ENCODE measurements at regions not wholly inside any gene's neighbourhood (a gene's known extent, or its start where the extent isn't known, plus 50 kb on each side); places are given as distances from the start of the nearest gene placed in this dataset.
"Not testable (repeated sequence)": the region's sequence is repeated elsewhere in the genome, so short reads cannot be mapped to it uniquely, and the experiment has no call there.

DNA sequence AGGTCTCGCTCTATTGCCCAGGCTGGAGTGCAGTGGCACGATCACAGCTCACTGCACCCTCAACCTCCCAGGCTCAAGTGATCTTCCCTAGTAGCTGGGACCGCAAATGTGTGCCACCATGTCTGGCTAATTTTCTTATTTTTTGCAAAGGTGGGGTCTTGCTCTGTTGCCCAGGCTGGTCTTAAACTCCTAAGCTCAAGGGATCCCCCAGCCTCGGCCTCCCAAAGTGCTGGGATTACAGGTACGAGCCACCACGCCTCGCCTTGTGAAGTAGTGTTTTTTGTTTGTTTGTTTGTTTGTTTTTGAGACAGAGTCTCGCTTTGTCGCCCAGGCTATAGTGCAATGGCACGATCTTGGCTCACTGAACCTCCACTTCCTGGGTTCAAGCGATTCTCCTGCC, 125.5 kb downstream of the HAUS1 start:
- not testable (repeated sequence) for DNase-seq (ENCODE audit: low read depth in 2 of 2)

GRCh38 chr18:46236156-46236555, 132.0 kb downstream of the HAUS1 start:
- DNase-seq (ENCODE audit: low read depth in 2 of 2), result no peak

DNA sequence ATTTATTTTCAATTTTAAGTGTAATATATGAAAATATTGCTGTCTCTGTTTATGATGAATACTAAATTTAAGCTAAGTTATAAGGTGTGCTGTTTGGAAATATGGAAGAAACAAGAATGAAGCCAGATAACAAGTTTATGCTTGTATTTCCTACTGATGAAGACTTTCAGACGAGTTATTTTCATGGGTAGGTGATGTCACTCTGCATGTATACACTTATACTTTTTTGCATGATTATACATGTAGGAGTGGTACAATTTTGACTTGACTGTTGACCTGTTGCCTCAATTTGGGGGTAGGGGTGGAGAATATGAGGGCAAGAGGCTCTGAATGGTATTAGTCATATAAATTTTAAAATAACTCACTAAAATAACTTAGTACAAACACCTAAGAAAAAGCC, 133.7 kb downstream of the HAUS1 start:
- DNase-seq (ENCODE audit: low read depth in 2 of 2), result no peak

GRCh38 chr18:46239549-46239948, 135.4 kb downstream of the HAUS1 start:
- no peak for DNase-seq (ENCODE audit: low read depth in 2 of 2)

DNA sequence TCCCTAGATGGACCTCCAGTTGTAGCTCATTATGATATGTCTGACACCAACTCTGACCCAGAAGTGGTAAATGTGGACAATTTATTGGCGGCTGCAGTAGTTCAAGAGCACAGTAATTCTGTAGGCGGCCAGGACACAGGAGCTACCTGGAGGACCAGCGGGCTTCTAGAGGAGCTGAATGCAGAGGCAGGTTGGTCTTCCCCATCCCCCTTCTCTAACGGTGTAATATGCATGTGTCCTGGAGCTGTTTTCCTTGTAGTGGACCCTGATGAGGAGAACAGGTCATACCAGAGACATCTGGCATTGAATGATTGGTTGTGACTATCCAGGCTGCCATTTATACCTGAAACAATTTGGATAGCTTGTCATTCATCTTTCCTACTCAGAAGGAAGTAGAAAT, 135.8 kb downstream of the HAUS1 start:
- DNase-seq (ENCODE audit: low read depth in 2 of 2), result no peak

- not testable (repeated sequence) for DNase-seq (ENCODE audit: low read depth in 2 of 2)
These were observed 137.2 kb downstream of the HAUS1 start for GRCh38 chr18:46241393-46241792.

DNA sequence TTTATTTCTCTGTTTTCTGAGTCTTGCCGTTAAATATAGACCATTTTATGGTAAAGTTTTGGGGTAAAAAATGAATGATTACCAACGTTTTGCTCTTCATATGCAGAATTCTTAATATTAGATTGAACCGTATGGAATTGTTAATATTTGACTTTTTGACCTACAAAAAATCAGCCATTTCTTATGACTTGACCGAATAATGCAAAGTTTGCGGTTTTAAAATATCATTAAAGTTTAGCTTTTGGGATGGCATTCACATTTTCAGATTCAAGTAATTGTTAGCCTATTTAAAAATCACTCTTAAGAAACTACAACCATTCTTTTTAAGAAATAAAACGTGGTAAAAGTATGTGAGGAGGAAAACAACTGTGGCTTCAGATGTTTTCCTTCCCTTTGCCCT, 138.0 kb downstream of the HAUS1 start:
- no peak for DNase-seq (ENCODE audit: low read depth in 2 of 2)

GRCh38 chr18:46243095-46243494, 138.9 kb downstream of the HAUS1 start:
- DNase-seq (ENCODE audit: low read depth in 2 of 2), result no peak

DNA sequence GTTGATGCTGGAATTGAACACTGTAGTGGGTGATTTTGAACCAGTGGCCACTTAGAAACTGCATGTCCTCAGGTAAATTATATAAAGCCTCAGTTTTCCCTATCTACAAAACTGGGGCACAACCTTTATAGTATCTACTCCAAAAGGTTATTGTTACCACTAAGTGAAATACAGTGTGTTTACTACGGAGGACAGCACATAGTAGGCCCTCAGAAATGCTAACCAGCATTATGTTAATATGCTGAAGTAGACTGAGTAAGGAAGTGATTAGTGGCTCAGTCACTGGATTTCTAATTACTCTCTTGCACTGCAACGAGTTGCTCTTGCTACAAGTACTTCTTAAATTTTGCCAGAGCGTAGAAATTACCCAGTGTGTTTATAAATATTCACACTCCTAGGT, 139.5 kb downstream of the HAUS1 start:
- DNase-seq (ENCODE audit: low read depth in 2 of 2), result no peak

GRCh38 chr18:46246101-46246500, 141.9 kb downstream of the HAUS1 start:
- no peak for DNase-seq (ENCODE audit: low read depth in 2 of 2)

DNA sequence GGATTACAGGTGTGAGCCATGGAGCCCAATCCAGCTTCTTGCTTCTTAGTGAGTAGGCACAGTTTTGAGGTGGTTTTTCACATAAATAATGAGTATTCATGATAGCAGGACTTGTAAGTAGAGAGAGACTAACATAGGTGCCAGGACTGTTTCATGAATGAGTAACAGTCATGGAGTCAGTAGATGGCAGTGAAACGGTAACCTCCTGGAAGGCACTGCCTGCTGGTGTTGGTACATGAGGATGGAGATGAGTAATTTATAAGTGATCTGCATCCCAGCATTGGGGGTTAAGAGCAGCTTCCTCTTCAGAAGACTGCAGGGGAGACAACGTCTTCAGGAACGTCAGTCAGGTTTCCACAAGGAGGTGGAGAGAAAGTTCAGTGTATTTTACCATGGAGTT, 143.8 kb downstream of the HAUS1 start:
- DNase-seq (ENCODE audit: low read depth in 2 of 2), result no peak

DNA sequence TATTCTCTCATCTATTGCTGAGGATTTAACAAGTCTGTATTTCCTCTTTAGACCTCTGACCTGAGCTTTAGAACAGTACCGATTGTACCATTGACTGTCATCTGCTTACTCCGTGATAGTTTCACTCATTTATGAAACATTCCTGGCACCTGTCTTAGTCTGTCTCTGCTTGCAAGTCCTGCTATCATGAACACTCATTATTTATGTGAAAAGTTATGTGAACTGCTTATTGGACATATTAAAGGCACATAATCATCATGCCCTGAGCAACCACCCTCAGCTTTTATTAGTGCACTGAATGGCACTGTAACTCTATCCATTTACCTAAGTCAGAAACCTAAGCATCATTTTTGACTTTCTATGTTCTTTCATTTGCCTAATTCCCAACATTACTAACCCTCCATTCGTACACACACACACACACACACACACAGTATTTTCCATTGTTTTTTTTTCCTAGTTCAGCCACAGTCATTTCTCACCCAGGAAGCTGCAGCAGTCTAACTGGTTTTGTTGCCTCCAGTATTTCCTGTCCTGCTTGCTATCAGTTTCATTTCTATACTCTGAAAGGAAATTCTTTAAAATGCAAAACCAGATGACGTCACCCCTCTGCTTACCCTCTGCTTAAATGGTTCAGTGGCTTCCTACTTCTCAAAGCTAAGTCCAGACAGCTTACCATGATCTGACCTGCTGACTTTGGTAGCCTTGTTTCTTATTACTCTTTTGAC, 146.1 kb downstream of the HAUS1 start:
- peak; percentile 8 to 36 for DNase-seq (ENCODE audit: low read depth in 2 of 2)

DNA sequence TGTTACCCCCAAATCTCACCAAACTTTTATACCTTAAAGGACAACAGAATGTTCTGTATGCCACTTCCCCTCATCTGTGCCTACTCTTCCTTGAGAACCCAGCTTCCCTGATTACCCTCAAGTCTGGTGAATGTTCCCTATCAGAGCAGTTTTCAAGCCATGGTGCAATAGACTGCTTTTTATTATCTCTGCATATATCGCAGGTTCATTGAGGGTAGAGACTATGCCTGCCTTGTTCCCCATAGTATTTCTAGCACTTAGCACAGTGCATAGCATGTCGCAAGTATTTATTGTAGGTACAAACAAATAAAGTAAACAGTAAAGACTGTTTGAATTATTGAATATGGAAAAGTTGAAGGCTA, 146.6 kb downstream of the HAUS1 start:
- no peak for DNase-seq (ENCODE audit: low read depth in 2 of 2)

- DNase-seq (ENCODE audit: low read depth in 2 of 2), result no peak
These were observed 148.6 kb downstream of the HAUS1 start for GRCh38 chr18:46252759-46253158.

- no peak for DNase-seq (ENCODE audit: low read depth in 2 of 2)
These were observed 149.3 kb downstream of the HAUS1 start for GRCh38 chr18:46253498-46253897.

GRCh38 chr18:46256078-46256477, 151.9 kb downstream of the HAUS1 start:
- no peak for DNase-seq (ENCODE audit: low read depth in 2 of 2)

DNA sequence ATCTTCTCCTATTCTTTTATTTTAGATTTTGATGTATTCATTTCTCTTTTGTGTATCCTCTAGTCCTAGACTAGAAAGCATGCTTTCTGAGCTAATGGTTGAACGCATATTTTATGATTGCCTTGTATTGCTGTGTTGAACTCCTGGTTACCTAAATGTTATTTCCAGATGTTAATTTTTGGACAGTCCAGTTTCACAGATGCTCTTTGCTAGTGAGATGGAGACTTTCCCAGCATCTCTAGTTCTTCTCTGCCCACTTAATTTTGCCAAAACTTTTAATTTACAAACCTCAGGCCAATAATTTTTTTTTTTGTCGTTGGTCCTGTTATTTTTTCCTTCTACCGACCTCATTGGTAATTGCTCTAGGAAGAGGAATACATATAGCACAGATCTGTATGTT, 153.2 kb downstream of the HAUS1 start:
- no peak for DNase-seq (ENCODE audit: low read depth in 2 of 2)

- no peak for DNase-seq (ENCODE audit: low read depth in 2 of 2)
These were observed 156.1 kb downstream of the HAUS1 start for GRCh38 chr18:46260016-46260878.

GRCh38 chr18:46260879-46261143, 156.6 kb downstream of the HAUS1 start:
- no peak for DNase-seq (ENCODE audit: low read depth in 2 of 2)

DNA sequence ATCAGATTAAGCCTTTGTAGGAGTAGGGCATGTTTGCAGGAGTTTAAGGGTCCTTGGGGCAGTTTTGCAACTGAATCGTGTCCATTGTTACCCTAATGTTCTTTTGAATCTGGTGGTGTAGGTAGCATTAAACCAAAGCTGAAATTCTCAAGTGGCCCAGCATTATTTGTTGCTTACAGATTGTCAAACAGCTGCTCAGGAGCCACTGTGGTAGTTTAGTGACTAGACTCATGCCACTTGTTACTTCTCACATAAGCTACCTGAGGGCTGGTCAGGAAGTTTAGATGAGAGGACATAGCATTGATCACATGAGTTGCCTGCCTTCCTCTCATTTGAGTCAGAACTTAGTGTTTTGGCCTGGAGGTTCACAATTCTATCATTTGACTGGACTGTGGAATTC, 157.6 kb downstream of the HAUS1 start:
- DNase-seq (ENCODE audit: low read depth in 2 of 2), result no peak

DNA sequence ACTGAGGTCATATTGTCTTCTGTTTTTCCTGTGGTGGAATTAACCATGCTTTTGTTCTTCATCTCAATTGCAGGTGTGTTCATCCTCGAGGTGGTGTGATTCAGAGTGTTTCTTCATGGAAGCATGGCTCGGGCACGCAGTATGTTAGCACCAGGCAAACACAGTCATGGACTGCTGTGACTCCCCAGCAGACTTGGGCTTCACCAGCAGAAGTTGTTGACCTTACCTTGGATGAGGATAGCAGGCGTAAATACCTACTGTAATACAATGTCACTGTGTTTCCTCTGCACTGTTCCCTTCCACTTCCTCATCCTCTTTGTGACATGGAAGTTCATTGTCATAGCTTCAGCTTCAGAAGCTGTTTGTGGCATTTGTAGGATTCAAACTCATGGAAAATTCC, 158.7 kb downstream of the HAUS1 start:
- DNase-seq (ENCODE audit: low read depth in 2 of 2), result no peak

DNA sequence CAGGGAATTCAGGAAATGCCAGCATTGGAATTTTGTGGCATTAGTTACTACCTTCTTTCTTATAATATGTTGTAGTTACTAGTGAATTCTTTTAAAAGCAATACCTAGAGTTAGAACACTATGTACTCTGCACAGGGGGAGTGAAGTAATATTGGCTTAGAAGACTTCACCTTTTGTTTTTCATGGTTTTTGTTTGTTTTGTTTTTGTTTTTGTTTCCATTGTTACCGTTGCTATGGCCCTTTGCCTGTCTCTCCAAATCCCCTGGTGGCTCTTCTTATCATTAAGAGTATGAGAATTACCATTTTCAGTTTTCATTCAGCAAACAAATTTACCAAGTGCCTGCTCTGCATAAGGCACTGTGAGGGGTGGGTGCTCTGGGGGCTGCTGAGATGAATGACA, 160.1 kb downstream of the HAUS1 start:
- no peak for DNase-seq (ENCODE audit: low read depth in 2 of 2)
